ENCODE measurements at regions not wholly inside any gene's neighbourhood (a gene's known extent, or its start where the extent isn't known, plus 50 kb on each side); places are given as distances from the start of the nearest gene placed in this dataset.
"Not testable (repeated sequence)": the region's sequence is repeated elsewhere in the genome, so short reads cannot be mapped to it uniquely, and the experiment has no call there.

GRCh38 chrX:94612140-94612539, 938.1 kb downstream of the FAM133A start:
- DNase-seq: no peak

- DNase-seq: no peak
These were observed 959.2 kb downstream of the FAM133A start for GRCh38 chrX:94633237-94633636.

GRCh38 chrX:94635003-94635402, 961.0 kb downstream of the FAM133A start:
- DNase-seq: no peak

- no peak for DNase-seq
These were observed 971.7 kb downstream of the FAM133A start for GRCh38 chrX:94645726-94646125.

- DNase-seq: no peak
These were observed 981.2 kb downstream of the FAM133A start for GRCh38 chrX:94655180-94655579.

- no peak for DNase-seq
These were observed 988.7 kb downstream of the FAM133A start for GRCh38 chrX:94662689-94663088.

- no peak for DNase-seq
These were observed 1002.3 kb downstream of the FAM133A start for GRCh38 chrX:94676285-94676684.

- DNase-seq: no peak
These were observed 1012.1 kb downstream of the FAM133A start for GRCh38 chrX:94686071-94686470.

- DNase-seq: no peak
These were observed 1021.9 kb downstream of the FAM133A start for GRCh38 chrX:94695910-94696309.

GRCh38 chrX:94704348-94705256, 1030.6 kb downstream of the FAM133A start:
- not testable (repeated sequence) for DNase-seq

GRCh38 chrX:94721386-94721785, 1047.4 kb downstream of the FAM133A start:
- DNase-seq: no peak

GRCh38 chrX:94722578-94722977, 1048.6 kb downstream of the FAM133A start:
- DNase-seq: no peak

GRCh38 chrX:94742772-94743171, 1068.8 kb downstream of the FAM133A start:
- DNase-seq: no peak

- DNase-seq: no peak
These were observed 1069.5 kb downstream of the FAM133A start for GRCh38 chrX:94743478-94743877.

- DNase-seq: no peak
These were observed 1070.8 kb downstream of the FAM133A start for GRCh38 chrX:94744786-94745185.

GRCh38 chrX:94751611-94752010, 1077.6 kb downstream of the FAM133A start:
- DNase-seq: no peak

GRCh38 chrX:94752434-94753169, 1078.6 kb downstream of the FAM133A start:
- DNase-seq: no peak

- DNase-seq: no peak
These were observed 1084.1 kb downstream of the FAM133A start for GRCh38 chrX:94758130-94758529.

- DNase-seq: no peak
These were observed 1101.6 kb downstream of the FAM133A start for GRCh38 chrX:94775640-94776039.

GRCh38 chrX:94813541-94813940, 1139.5 kb downstream of the FAM133A start:
- no peak for DNase-seq

- DNase-seq: no peak
These were observed 1140.2 kb downstream of the FAM133A start for GRCh38 chrX:94814216-94814615.

- no peak for DNase-seq
These were observed 1156.7 kb downstream of the FAM133A start for GRCh38 chrX:94830717-94831116.

- peak; percentile 0 for DNase-seq
These were observed 1157.4 kb downstream of the FAM133A start for GRCh38 chrX:94831364-94831763.
